Activated CD4-positive, alpha-beta T cell treated with anti-CD3 and anti-CD28 coated beads, Interleukin-2, amount 50 U/mL, for 48 hours (primary cell): ENCODE measurements at regions not wholly inside any gene's neighbourhood (a gene's known extent, or its start where the extent isn't known, plus 50 kb on each side); places are given as distances from the start of the nearest gene placed in this dataset.
A peak's percentile ranks its signal among the peaks of the same experiment; 100 is the strongest.

Experiments used
- DNase-seq, 2 experiments: peaks; one replicate each; pipeline ENCODE4 v3.0.0-alpha.2; 2020

GRCh38 chr1:37284053-37284452 is 190.3 kb upstream of the ZC3H12A start:
- DNase-seq = no peak

- no peak for DNase-seq
Measured at GRCh38 chr1:37286881-37287280, 187.5 kb upstream of the ZC3H12A start.

GRCh38 chr1:37288900-37289299 is 185.5 kb upstream of the ZC3H12A start:
- DNase-seq = peak; percentile 3 to 6

GRCh38 chr1:37290718-37291117 is 183.7 kb upstream of the ZC3H12A start:
- no peak for DNase-seq

GRCh38 chr1:37292789-37293188 is 181.6 kb upstream of the ZC3H12A start:
- DNase-seq = no peak

GRCh38 chr1:37294096-37294495 is 180.3 kb upstream of the ZC3H12A start:
- no peak for DNase-seq

GRCh38 chr1:37294529-37294928 is 179.9 kb upstream of the ZC3H12A start:
- no peak for DNase-seq

GRCh38 chr1:37298769-37299168 is 175.6 kb upstream of the ZC3H12A start:
- DNase-seq = no peak

GRCh38 chr1:37299216-37299615 is 175.2 kb upstream of the ZC3H12A start:
- no peak for DNase-seq

GRCh38 chr1:37303884-37304574 is 170.4 kb upstream of the ZC3H12A start:
- no peak for DNase-seq

- DNase-seq = no peak
Measured at GRCh38 chr1:37305108-37305507, 169.3 kb upstream of the ZC3H12A start.

- no peak for DNase-seq
Measured at GRCh38 chr1:37305841-37306240, 168.5 kb upstream of the ZC3H12A start.

GRCh38 chr1:37306461-37306860 is 167.9 kb upstream of the ZC3H12A start:
- DNase-seq = no peak

GRCh38 chr1:37306871-37307270 is 167.5 kb upstream of the ZC3H12A start:
- DNase-seq = no peak

GRCh38 chr1:37308031-37308960 is 166.1 kb upstream of the ZC3H12A start:
- no peak for DNase-seq

GRCh38 chr1:37309574-37309973 is 164.8 kb upstream of the ZC3H12A start:
- DNase-seq = no peak

- DNase-seq = no peak
Measured at GRCh38 chr1:37310064-37310463, 164.3 kb upstream of the ZC3H12A start.

GRCh38 chr1:37315371-37315846 is 159.0 kb upstream of the ZC3H12A start:
- DNase-seq = no peak

GRCh38 chr1:37317870-37318467 is 156.4 kb upstream of the ZC3H12A start:
- DNase-seq = no peak

GRCh38 chr1:37318490-37318889 is 155.9 kb upstream of the ZC3H12A start:
- no peak for DNase-seq

GRCh38 chr1:37319284-37319683 is 155.1 kb upstream of the ZC3H12A start:
- no peak for DNase-seq

- peak; percentile 16 to 43 for DNase-seq
Measured at GRCh38 chr1:37323486-37324377, 150.6 kb upstream of the ZC3H12A start.

GRCh38 chr1:37325010-37325409 is 149.4 kb upstream of the ZC3H12A start:
- DNase-seq = no peak
